ENCODE measurements at regions not wholly inside any gene's neighbourhood (a gene's known extent, or its start where the extent isn't known, plus 50 kb on each side); places are given as distances from the start of the nearest gene placed in this dataset.

GRCh38 chr1:63024132-63024531 lies 240.2 kb downstream of the ATG4C start:
- TF ChIP-seq CTCF (conservative IDR thresholded peaks at IDR 0.05; ENCODE audit: low read depth, low read length) = no peak
- no peak for TF ChIP-seq EZH2 (IDR thresholded peaks at IDR 0.05; ENCODE audit: borderline replicate concordance, low read depth, low read length, poor library complexity, severe bottlenecking)

Measured in A673 (cell line).